PC-3 (cell line): ENCODE measurements at regions not wholly inside any gene's neighbourhood (a gene's known extent, or its start where the extent isn't known, plus 50 kb on each side); places are given as distances from the start of the nearest gene placed in this dataset.

ENCODE experiments used
- EZH2 ChIP-seq: fragments of 300-600 bp; sonication (generic); IDR thresholded peaks from one replicate; pipeline ENCODE4 v1.6.1; 2017; ENCODE audit warnings: antibody characterized with exemption, mild to moderate bottlenecking, low read length; ENCODE audit not compliant: unreplicated experiment
- TF ChIP-seq, protein P1 (sequence below): fragments of 300-600 bp; sonication (generic); conservative IDR thresholded peaks from 2 replicates; pipeline ENCODE4 v1.5.1; 2017; ENCODE audit warnings: antibody characterized with exemption, low read depth, mild to moderate bottlenecking, low read length

DNA sequence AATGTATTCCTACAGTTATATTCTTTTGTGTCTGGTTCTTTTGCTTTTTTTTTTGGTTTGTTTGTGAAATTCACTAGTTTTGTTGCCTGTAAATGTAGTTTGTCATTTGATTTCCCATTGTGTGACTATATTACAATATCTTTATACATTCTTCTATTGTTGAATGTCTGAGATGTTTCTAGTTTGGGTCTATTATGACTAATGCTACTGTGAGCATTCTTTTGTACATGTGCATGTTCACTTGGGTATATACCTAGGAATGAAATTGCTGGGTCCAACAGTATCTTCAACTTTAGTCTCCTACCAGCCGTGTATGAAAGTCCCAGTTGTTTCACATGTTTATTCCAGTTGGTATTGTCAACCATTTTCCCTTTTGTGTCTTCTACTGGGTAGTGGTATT lies 112.7 kb upstream of the RBMS1 start:
- TF ChIP-seq, protein P1, sequence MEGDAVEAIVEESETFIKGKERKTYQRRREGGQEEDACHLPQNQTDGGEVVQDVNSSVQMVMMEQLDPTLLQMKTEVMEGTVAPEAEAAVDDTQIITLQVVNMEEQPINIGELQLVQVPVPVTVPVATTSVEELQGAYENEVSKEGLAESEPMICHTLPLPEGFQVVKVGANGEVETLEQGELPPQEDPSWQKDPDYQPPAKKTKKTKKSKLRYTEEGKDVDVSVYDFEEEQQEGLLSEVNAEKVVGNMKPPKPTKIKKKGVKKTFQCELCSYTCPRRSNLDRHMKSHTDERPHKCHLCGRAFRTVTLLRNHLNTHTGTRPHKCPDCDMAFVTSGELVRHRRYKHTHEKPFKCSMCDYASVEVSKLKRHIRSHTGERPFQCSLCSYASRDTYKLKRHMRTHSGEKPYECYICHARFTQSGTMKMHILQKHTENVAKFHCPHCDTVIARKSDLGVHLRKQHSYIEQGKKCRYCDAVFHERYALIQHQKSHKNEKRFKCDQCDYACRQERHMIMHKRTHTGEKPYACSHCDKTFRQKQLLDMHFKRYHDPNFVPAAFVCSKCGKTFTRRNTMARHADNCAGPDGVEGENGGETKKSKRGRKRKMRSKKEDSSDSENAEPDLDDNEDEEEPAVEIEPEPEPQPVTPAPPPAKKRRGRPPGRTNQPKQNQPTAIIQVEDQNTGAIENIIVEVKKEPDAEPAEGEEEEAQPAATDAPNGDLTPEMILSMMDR, result no peak
- TF ChIP-seq EZH2, result no peak
